Peyer's patch (tissue), 4 donors: ENCODE measurements at regions not wholly inside any gene's neighbourhood (a gene's known extent, or its start where the extent isn't known, plus 50 kb on each side); places are given as distances from the start of the nearest gene placed in this dataset.

Experiments
- DNase-seq, 3 donors: peaks; one replicate each; pipeline ENCODE4 v3.0.0-alpha.2; 2017 to 2019
- H3K27ac ChIP-seq, 4 donors: fragments of 200-600 bp; sonication (generic); one replicate each; pipeline ENCODE4 v1.5.1; 2016 to 2019
- H3K27me3 ChIP-seq, 2 donors: fragments of 200-600 bp; sonication (generic); one replicate each; pipeline ENCODE4 v1.5.1; 2019
- H3K36me3 ChIP-seq, 3 donors: fragments of 200-600 bp; sonication (generic); one replicate each; pipeline ENCODE4 v1.5.1; 2016 to 2019
- H3K4me1 ChIP-seq, 4 donors: fragments of 200-600 bp; sonication (generic); one replicate each; pipeline ENCODE4 v1.5.1; 2016 to 2019
- H3K4me3 ChIP-seq, 4 donors: fragments of 200-600 bp; sonication (generic); 1 replicate in 3 of 4; 2 replicates in 1 of 4; pipeline ENCODE4 v1.5.1; 2016 to 2019; ENCODE audit warnings: mild to moderate bottlenecking in 1 of 4
- H3K9me3 ChIP-seq, 4 donors: fragments of 200-600 bp; sonication (generic); one replicate each; pipeline ENCODE4 v1.5.1; 2016 to 2019; ENCODE audit warnings: mild to moderate bottlenecking in 1 of 4
- POLR2A ChIP-seq, 2 donors: fragments of 450-650 bp; IDR thresholded peaks; one replicate each; pipeline ENCODE4 v1.5.1; 2017; ENCODE audit warnings: antibody characterized with exemption in 2 of 2, mild to moderate bottlenecking in 2 of 2, moderate library complexity in 2 of 2
- TF ChIP-seq, protein P1 (sequence below), 6 experiments: fragments of 450-650 bp in 4 of 6; fragments of 200-600 bp in 2 of 6; sonication (generic) in 1 of 6; IDR thresholded peaks; one replicate each; pipeline ENCODE4 v1.5.1; 2017 to 2019; ENCODE audit warnings: antibody characterized with exemption in 6 of 6, mild to moderate bottlenecking in 3 of 6, moderate library complexity in 1 of 6

DNA sequence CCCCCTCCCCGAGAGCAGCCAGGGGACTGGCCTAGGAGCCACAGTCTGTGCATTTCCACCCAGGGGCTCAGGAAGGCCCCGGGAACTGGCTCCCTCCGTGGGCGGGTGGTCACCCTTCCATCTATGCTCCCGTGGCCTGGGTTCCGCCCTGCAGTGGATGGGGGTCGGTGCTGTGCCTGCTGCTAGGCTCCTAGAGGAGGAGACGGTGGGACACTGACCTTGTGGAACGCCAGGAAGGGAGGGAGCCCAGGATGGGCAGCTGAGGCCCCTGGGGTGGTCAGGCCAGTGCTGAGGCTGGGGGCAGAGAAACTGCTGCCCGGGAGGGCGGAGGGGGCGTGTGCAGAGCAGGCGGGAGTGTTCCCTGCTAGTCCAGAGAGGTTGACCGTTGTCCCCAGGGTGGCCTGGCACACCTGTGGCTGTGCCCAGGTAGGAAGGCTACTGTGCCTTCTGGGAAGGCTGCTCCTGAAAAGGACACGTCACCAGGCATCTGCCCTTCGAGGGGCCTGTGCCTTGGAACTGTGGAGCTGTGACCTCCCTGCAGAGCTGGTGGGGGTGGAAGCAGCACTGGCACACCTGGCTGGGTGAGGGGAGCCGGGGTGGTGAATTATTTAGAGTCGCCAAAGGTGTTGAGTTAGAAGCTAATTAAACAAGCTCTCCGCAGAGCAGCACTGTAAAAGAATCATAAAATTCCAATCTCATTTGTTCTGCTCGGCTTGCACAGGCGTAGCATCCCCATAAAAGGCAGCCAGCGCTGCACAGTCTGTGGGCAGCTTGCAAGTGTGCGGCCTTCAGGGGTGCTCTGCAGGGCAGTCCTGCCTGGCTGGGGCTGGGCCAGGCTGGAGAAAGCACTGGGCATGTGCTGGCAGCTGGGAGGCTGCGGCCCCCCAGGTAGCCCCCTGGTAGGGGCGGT, 145.1 kb downstream of the KIF26A start:
- Histone ChIP-seq H3K27ac (peak overlapping the region in 1 of 4 donors; percentile 42), H3K27me3 (no peaks in the 10 kb centered on the region), H3K36me3 (no peaks in the 10 kb centered on the region), H3K9me3 (no peaks in the 10 kb centered on the region), H3K4me1 (peaks cover 0 to 28% (median 0%) of the 10 kb centered on the region in 4 donors), H3K4me3 (no peak overlapping the region)
- TF ChIP-seq POLR2A (IDR thresholded peaks at IDR 0.05), result no peak
- TF ChIP-seq, protein P1, sequence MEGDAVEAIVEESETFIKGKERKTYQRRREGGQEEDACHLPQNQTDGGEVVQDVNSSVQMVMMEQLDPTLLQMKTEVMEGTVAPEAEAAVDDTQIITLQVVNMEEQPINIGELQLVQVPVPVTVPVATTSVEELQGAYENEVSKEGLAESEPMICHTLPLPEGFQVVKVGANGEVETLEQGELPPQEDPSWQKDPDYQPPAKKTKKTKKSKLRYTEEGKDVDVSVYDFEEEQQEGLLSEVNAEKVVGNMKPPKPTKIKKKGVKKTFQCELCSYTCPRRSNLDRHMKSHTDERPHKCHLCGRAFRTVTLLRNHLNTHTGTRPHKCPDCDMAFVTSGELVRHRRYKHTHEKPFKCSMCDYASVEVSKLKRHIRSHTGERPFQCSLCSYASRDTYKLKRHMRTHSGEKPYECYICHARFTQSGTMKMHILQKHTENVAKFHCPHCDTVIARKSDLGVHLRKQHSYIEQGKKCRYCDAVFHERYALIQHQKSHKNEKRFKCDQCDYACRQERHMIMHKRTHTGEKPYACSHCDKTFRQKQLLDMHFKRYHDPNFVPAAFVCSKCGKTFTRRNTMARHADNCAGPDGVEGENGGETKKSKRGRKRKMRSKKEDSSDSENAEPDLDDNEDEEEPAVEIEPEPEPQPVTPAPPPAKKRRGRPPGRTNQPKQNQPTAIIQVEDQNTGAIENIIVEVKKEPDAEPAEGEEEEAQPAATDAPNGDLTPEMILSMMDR (IDR thresholded peaks at IDR 0.05), result no peak
- DNase-seq, result peak in 1 of 3 donors; percentile 73

DNA sequence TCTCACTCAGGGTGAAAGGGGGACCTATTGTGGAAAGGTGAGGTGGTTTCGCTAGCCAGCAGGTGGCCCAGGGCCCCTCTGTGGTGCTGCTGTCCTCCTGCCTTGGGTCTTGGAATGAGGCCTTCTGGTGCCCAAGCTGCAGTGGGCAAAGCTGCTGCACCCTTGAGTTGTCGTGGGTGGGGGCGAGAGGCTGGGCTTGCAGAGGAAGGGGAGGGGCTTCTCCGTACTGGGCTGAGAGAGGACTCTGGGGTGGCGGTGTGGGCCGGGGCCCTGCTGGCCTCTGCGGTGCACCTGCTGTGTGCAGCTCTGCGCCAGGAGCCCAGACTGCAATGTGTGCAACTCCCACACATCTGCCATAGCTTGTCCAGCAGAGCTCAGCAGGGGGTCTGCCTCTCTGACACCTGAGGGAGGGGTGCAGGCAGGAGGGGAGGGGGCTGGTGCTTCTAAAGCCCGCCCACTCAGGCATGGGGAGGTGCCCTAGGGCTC, 145.8 kb downstream of the KIF26A start:
- H3K27ac ChIP-seq, result no peak overlapping the region
- H3K4me1 ChIP-seq, result peaks cover 0 to 28% (median 0%) of the 10 kb centered on the region in 4 donors
- H3K27me3 ChIP-seq, result no peaks in the 10 kb centered on the region
- no peaks in the 10 kb centered on the region for H3K9me3 ChIP-seq
- H3K36me3 ChIP-seq, result no peaks in the 10 kb centered on the region
- no peak overlapping the region for H3K4me3 ChIP-seq
- no peak for TF ChIP-seq POLR2A (IDR thresholded peaks at IDR 0.05)
- TF ChIP-seq, protein P1 (IDR thresholded peaks at IDR 0.05), result no peak
- DNase-seq, result peak in 1 of 3 donors; percentile 39

DNA sequence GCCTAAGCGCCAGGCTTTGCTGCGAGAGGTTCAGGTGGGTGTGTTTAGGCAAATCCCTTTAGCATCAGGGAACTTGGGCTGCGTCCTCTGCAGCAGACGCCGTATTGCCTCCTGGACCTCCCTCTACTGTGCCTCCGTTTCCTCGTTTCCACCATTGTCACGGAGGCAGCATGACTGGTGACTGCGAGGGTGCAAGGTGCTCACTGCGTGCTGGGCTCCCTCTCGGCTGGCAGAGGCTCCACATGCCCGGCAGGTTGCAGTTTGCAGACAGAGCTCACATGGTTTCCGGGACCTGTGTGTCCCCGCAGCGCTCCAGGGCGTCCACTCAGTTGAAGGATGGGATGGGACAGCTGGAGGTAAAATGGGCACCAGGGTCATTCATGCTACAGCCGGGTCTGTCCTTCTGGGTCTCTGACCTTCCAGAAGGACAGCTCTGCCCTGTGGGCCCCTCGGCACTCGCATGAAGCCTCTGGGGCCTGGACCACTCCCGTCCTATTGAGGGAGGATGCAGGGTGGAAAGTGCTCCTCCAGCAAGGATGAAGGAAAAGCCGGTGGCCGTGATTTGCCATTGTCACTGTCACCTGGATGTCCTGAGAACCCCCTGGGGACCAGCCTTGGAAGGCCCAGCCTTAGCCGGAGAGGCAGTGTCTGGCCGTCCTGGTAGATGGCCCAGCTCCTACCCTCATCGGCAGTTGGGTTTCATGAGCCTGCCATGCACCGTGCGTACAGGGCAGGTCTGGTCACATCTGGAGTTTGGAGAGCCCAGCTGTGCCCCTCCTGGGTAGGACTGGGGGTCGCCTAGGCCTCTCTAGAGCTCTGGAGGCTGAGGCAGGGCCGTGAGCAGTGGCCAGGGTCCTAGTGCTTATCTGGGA, 146.5 kb downstream of the KIF26A start:
- H3K27ac ChIP-seq, result no peak overlapping the region
- peak in 1 of 3 donors; percentile 36 for DNase-seq
- no peak overlapping the region for H3K4me3 ChIP-seq
- peaks cover 0 to 28% (median 0%) of the 10 kb centered on the region in 4 donors for H3K4me1 ChIP-seq
- H3K27me3 ChIP-seq, result no peaks in the 10 kb centered on the region
- no peaks in the 10 kb centered on the region for H3K36me3 ChIP-seq
- H3K9me3 ChIP-seq, result no peaks in the 10 kb centered on the region
- TF ChIP-seq, protein P1 (IDR thresholded peaks at IDR 0.05), result no peak
- no peak for TF ChIP-seq POLR2A (IDR thresholded peaks at IDR 0.05)

DNA sequence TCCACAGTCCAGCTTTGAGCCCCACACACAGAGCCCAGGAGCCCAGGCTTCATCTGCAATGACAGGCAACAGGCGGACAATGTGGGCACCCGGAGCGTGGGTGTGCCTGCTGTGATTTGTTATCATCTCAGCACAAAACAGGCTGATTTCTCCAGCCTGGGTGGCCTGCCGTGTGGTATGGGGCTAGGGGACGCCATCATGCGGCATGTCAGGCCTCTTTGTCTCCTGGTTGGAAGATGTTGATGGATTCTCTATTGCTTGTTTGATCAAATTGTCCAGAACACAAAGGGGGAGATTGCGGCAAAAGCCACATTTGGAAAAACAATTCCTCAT, 147.1 kb downstream of the KIF26A start:
- TF ChIP-seq, protein P1 (IDR thresholded peaks at IDR 0.05), result no peak
- no peak for TF ChIP-seq POLR2A (IDR thresholded peaks at IDR 0.05)
- Histone ChIP-seq H3K27ac (no peak overlapping the region), H3K4me3 (no peak overlapping the region), H3K27me3 (no peaks in the 10 kb centered on the region), H3K9me3 (no peaks in the 10 kb centered on the region), H3K4me1 (peaks cover 0 to 28% (median 0%) of the 10 kb centered on the region in 4 donors), H3K36me3 (no peaks in the 10 kb centered on the region)
- DNase-seq, result no peak

DNA sequence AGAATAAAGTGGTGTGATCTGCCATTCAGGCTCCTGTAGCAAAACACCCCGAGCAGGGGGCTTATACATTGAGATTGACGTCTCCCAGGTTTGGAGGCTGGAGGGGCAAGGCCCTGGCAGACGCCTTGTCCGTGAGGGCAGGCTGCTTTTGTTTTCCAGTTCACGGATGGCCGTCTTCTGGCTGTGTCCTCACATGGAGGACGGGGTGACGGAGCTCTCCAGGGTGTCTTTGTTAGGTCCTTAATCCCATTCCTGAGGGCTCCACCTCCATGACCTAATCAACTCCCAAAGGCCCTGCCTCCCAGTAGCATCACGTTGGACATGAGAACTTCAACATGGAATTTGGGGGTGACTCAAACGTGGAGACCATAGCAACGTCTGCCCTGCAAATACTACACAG, 147.7 kb downstream of the KIF26A start:
- H3K4me3 ChIP-seq, result no peak overlapping the region
- H3K27ac ChIP-seq, result no peak overlapping the region
- no peaks in the 10 kb centered on the region for H3K27me3 ChIP-seq
- no peaks in the 10 kb centered on the region for H3K9me3 ChIP-seq
- peaks cover 0 to 28% (median 0%) of the 10 kb centered on the region in 4 donors for H3K4me1 ChIP-seq
- TF ChIP-seq, protein P1 (IDR thresholded peaks at IDR 0.05), result no peak
- no peak for TF ChIP-seq POLR2A (IDR thresholded peaks at IDR 0.05)
- DNase-seq, result peak in 1 of 3 donors; percentile 18
- no peaks in the 10 kb centered on the region for H3K36me3 ChIP-seq
